GM19324 (cell line): ENCODE measurements at regions not wholly inside any gene's neighbourhood (a gene's known extent, or its start where the extent isn't known, plus 50 kb on each side); places are given as distances from the start of the nearest gene placed in this dataset.

Source experiments
- ATAC-seq: cut with Tn5 transposase; IDR thresholded peaks from one replicate; pipeline ENCODE4 v1.9.1; 2021; ENCODE audit warnings: mild to moderate bottlenecking, moderate library complexity; ENCODE audit not compliant: unreplicated experiment, low FRiP score

DNA sequence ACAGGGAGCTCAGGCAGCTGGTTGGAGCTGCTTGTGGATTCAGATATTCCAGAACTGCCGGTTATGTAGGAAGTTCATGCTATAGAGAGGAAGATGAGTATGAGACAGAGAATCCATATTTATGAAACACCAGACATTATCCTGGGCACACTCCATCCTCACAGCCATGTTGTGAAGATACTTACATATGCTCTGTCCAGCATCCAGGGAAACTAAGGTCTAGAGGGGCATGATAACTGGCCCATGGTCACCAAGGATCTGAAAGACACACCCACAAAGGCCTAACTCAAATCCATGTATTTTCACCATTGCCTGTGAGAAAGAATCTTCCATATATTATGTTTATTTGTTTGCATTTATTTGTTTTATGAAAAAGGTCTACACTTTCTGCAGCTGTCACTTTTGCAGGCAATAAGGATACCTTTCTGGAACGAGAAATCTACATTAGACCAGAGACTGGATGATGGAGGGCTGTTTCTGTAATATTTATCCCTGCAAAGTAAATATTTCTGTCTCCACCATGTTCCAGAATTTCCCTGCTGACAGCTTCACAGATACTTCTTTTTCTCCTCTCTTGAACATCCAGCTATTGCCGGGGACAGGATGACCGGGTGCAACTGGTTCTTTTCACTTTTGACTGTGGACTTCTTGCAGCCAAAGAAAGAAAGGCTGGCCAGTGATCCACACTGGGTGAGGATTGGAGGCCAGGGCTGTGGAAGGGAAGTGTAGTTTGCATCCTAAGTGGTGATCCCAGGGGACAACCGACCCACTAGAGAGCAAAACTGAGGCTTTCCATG is 145.9 kb upstream of the NAV2 start:
- ATAC-seq, result no peak

DNA sequence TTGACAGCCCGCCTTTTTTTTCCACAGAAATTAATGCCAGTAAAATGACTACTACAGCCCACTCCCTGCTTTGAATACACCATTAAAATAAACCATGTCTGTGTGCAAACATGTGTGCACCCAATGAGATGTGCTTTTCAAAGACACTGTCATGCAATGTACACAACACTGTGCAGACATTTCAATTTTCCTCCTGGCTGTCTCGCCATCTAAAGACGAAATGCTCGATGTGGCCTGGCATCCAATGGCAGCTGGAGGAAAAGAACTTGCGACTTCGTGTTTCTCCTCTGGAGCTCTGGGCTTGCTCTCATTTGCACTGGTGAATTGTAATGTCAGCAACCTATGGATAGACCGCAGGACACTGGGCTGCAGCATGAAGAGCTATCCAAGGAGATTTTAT is 147.0 kb upstream of the NAV2 start:
- no peak for ATAC-seq

DNA sequence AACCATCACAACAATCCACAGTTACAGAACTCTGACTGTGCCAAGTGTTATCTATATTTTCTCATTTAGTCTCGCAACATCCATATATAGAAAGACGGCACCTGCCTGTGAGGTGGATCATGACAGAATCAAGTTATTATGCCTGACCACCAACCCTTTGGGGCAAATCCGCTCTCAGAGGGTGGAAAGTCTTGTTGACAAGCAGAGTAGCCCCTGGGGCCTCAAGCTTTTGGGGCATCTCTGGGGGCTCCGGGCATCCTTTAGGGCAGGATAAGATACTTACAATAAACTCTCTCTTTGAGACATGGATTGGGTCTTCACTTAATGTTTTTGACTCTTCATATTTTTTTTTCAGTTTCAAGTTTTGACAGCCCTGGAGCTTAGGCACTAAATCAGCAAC is 150.5 kb upstream of the NAV2 start:
- ATAC-seq, result no peak

DNA sequence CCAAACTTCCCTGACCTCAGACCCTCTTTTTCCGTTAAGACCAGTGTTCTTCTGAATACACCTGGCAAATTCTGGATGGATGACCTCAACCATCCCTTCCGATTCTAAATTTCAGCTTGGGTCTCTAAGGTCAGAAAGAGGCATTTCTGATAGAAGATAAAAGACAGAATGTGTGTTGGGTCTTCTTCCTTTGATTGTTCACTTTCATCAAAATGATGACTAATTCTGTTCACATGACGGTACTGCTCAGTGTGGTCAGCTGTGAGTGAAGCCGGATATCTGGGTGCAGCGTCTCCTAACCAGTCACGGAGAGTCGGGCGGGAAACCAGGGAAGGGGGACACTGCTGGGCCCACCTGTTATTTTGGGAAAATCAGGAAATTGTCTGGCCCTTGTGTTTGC is 151.6 kb upstream of the NAV2 start:
- ATAC-seq, result no peak

DNA sequence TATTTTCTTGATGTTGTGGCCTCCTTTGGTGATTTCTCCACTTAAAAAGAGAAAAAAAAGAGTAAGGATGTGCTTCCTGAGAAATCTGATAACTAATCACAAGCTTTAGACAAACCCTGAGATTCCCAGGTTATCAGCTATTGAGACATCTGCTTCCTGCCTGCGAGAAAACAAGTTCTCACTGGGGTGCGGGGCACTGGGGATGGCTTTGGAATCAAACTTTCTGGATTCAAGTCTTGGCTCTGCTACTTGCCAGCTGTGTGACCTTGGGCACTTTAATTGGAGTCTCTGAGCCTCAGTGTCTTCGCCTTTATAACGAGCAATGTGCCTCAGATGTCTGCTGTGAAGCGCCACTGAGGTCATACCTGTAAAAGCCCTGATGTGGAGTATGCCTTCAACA is 152.5 kb upstream of the NAV2 start:
- ATAC-seq, result no peak

DNA sequence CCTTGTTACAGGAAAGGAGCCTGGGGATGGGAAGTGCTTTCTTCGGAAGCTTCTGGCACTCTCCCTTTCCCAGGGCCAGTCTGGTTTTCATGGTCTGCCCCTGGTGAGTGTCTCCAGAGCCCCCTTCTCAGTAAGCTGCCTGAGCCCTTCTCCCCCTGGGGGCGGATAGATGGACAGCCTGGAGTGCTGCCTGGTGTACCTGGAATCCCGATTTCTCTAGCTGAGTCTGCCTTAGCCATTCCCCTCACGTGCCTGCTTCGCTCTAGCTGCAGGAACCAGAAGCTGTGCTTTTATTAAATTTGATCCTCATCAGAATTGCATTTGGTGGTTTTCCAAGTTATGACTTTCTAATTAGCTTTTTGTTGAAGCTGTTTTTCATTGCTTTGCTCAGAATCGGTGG is 152.9 kb upstream of the NAV2 start:
- ATAC-seq, result no peak

DNA sequence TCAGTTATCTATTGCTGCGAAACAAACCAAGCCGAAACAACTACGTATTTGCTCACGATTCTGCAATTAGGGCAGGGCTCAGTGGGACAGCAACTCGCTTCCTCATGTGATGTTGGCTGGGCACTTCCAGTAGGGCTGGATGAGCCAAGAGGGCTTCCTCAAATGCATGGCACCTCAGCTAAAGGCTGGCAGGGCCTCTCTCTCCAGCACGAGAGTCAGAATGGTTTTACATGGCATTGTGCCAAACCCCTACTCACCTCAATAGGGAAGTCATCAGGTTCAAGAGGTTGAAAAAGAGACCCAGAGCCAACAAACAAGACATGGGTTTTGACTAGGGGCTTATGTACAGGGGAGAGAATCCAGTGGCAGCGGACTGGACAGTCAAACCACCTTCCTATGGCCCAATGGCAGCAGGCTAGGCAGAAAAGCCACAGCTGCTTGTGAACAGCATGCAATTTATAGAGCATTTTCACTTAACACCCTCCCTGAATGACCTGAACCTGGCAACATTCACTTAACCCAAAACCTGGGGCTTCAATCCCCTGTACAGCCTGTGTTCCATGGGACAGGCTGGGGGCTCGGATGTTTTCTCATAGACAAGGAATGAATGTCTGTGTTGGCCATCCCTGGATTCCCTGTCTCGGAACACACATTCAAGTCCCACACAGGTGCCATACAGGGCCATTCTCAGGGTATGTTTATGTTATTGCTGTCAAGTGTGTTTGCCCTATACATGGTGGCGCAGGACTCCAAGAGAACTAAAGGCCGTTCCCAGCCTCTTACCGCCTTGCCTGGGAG is 154.2 kb upstream of the NAV2 start:
- no peak for ATAC-seq

DNA sequence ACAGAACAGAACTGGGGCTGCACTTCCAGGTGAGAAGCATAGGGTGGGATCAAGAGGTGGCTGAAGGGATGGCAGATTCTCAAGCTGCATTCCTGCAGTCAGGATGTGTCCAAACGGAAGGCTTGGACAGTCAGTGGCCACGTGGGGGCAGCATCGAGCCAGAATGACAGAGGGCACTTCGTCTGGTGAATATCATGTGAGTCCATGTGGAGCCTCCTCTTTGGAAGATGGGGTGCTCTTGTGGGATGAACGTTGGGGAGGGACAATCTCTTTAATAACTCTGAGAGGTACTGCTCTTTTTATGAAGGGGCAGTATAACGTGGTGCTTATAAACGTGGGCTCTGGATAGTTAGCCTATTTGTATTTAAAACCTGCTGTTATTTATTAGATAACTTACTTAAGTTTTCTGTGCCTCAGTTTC is 154.9 kb upstream of the NAV2 start:
- ATAC-seq, result no peak

DNA sequence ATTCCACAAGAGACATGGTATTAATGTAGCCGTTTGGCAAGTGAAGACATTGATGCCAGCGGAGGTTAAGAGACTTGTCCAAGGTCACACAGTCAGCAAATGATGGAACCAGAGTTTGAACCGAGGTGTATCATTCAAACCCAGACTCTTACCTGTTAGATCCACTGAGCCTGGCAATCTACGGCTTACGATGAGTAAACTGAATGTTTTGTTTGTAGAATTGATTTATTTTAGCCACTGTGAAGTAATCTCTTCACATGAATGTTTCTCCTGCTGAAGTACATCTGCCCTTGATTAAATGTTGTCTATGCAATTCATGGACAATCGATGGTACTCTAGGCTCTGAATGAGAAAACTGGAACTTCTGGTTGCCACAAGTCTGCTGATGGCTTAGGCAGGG is 155.5 kb upstream of the NAV2 start:
- ATAC-seq, result no peak

DNA sequence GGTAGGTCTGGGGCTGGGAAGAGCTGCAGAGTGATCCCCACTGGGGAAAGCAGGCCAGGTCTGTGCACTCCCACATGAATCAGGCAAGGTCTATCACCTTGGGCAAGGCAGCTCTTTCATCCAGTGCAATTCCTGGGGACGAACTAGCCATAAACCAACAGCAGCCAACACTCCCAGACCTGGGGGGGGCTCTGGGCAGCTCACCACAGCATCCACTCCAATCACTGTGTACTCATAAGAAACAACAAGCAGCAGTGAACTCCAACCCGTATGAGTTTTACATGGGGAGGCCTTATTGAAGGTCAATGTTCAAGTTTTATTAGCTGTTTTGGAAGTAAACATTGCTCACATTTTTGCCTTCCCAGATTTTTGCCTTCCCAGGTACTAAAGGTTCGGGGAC is 157.4 kb upstream of the NAV2 start:
- ATAC-seq, result no peak

DNA sequence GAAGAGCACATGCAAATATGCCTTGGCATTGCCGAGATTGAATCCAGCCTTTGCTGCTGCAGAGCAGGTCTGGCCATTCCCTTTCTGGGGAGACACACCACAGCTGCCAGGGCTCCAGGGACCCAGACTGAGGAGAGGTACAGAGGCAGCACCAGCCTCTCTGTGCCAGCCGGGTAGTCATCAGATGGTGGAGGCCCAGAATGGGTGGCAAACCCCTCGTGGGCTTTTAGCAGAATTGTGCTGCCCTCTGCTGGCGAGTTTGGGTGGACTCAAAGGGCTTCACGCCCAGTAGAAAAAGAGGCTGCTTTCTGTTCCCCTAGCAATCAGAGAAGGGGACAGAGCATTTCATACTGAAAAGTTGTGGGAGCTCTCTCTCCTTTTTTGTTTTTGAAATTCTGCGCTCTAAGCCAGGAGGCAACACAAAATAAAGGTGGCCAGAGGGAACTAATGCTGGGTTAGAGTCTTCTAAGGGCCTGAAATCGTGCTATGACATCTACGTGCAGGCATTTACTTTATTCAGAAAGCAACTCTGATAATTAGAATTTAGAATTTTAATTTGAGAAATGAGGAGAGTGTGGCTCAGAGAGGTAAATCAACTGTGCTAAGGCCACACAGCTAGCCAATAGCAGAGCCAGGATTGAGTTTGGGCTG is 158.8 kb upstream of the NAV2 start:
- no peak for ATAC-seq

DNA sequence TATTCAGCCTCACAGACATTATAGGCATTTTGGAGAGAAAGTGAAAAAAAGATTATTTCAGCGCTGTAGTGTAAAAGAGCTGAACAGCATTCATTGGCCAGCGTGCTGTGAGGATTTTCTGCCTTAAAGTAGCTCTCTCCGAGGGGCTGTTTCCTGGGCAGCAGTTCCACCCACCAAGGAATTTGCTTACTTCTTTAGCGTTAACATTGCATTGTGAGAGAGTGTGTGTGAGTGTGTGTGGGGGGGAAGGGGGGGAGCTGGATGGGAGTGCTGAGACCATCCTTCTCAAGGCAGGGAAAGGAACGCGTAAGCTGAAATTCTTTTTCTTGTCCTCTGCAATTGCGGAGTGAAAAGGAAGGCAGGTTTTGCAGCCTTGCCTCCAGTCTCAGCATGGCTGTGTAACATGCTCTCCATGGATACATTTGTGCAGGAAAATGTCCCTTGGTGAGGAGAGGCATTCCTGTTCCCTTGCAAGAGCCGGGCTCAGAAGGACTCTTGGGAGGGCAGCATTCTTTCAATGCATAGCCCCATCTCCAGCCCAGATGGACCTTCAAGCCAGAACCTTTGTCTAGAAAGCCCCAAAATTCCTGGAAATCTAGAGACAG is 159.9 kb upstream of the NAV2 start:
- no peak for ATAC-seq

DNA sequence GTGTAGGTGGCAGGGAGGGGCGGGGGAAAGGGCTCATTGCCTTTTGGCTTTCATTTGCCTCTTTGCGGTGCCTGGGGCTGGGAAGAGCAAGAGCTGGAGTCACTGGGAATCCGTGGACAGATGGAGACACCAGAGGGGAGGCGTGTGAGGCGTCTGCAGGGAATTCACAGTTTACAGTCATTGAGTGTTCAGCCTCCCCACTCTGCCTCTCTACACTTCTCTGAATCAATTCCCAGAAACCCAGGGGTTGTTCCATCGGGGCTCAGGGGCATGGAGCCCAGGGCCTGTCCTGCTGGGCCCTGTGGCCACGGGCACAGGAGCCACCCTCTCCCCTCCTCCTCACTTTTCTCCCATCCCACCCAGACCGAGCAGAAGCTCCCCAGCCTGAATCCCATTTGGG is 160.5 kb upstream of the NAV2 start:
- no peak for ATAC-seq

DNA sequence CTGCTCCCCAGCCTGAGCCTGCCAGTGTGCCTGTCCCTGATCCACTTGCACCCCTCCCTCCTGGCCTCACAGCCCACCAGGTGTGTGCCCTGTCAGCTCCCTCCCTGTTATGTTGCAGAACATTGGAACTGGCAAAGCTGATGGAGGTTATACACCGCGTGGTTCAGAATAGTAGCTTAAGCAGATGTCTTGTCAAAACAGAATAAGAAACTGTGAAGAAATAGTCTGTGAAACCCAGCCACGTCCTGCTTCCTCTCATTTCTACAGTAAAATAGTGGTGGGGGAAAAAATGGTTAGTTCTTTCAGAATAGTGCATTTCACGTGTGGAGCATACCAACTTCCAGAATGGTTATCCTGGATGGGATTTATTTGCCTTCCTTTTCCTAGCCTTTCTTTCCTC is 161.2 kb upstream of the NAV2 start:
- ATAC-seq, result no peak

DNA sequence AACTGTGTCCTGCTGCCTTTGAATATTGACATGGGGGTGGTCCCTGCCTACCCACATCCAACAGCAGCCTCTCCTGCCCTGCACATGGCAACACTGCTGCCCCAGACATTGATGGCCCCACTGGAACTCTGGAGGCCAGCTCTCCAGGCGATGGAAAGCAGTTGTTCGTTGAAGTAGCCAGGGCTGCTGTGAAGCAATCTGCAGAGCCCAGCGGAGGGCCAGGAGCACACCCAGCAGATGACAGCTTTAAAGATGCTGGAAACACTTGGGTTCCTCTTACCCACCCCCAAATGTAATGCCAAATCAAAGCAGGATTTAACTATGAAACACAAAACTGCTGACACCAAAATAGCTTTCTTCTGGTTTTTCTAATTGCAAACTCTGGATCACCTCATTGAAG is 165.6 kb upstream of the NAV2 start:
- no peak for ATAC-seq

DNA sequence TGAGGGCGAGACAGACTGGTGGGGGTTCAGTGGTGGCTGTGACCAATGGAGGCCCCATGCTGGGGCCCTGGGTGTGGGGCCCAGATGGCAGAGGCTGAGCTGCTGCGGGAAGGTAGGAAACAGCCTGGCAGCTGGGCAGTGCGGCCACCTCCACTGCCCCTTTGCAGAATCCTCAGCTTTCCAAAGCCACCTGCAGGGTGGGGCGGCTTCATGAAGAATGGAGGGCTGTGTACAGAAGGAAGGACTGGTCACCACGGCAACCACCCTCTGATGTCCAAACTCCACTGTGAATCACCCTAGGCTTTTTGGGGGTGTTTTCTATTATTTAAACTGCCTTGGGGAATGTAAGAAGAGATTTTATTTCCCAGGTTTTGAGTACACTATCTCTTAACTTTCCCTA is 166.3 kb upstream of the NAV2 start:
- no peak for ATAC-seq

DNA sequence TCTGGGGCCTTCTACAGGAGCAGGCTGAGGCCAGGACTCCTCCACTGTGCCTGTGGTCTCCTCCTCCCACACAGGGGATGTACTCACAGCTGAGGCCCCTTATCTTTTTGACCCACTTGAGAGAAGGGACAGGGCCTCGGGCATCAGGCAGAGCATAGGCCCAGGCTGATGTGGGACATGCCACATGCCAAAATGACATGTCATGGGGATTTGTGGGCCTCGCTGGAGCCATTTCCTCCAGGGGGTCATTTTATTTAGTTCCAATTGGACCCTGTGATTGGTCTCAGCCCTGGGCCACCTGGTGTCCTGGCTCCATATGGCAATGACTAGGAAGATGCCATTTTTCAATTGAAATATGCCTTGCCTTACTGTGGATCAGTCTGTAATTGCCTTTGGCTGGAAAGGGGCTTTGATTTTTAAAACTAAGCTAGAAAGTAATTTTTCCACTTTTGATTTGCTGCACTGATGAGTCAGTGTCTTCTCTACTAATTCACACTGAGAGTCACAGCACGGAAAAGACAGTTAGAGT is 171.1 kb upstream of the NAV2 start:
- ATAC-seq, result no peak

DNA sequence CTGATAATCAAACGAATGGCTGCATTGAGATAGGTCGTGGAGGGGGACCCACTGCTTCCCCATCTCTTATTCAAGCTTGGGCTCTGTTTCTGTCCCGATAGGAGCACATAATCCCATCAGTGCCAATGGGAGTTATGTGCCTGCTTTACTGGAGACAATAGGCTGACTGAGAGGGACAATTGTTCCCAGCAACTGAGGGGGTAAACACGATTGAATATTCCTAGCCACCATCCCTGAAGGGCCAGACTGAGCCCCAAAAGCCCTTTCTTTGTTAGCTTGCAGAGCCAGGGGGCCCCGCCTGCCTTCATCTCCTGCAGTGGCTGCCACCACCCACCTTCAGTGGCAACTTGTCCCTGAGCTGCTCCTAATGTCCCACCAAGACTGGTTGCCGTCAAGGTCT is 172.8 kb upstream of the NAV2 start:
- no peak for ATAC-seq

DNA sequence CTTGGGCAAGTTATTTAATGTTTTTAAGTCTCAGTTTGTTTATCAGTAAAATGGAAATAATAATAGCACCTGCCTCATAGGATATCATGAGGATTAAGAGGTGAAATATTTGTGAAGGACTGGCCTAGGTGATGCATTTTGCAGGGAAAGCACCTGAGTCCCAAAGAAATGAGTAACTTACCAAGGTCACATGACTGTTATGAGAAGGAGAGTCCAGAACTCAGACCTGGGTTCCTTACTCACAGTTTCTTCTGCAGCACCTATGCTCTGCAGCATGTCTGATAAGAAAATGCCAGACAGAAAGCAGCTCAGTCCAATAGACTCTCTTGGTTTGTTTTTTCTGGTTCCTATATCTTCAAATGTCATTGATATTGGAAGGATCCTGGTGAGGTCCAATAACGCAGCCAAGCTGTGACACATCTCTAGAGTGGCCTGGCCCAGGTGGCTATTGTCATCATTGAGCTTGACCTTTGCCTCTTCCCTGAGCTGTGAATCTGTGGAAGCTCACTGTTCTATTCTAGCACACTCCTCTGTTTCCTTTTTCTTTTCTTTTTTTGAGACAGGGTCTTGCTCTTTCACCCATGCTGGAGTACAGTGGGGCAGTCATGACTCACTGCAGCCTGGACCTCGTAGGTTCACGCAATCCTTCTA is 174.7 kb upstream of the NAV2 start:
- ATAC-seq, result no peak

DNA sequence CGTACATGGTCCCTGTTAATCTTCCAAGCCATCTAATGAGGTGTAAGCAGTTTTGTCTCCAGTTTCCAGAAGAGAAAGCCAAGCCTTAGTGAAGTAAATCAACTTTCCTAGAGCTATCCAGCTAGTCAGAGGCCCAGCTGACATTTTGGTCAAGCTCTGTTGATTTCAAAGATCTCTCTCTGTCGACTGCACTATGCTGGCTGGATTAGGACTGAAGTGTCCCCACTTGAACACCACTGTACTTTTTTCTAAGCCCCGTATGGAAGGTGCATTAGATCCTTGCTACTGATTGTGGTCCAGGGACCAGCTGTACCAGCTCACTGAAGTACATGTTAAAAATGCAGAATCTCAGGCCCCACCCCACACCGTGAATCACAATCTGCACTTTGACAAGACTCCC is 176.5 kb upstream of the NAV2 start:
- ATAC-seq, result no peak
